Neural cell (in vitro differentiated cells): ENCODE measurements at regions not wholly inside any gene's neighbourhood (a gene's known extent, or its start where the extent isn't known, plus 50 kb on each side); places are given as distances from the start of the nearest gene placed in this dataset.

Source experiments
- CTCF ChIP-seq: fragments of 450-650 bp; IDR thresholded peaks from 2 replicates; pipeline ENCODE4 v1.5.1; 2014; ENCODE audit warnings: antibody characterized with exemption, mild to moderate bottlenecking, moderate library complexity; ENCODE audit not compliant: poor library complexity, severe bottlenecking
- EP300 ChIP-seq: fragments of 450-650 bp; conservative IDR thresholded peaks from 2 replicates; pipeline ENCODE4 v1.6.1; 2014; ENCODE audit warnings: antibody characterized with exemption, mild to moderate bottlenecking, moderate library complexity; ENCODE audit not compliant: poor library complexity, severe bottlenecking
- EZH2 ChIP-seq: fragments of 200-600, 300-800 bp; shearing (Covaris generic), sonication (generic); IDR thresholded peaks from 2 replicates; pipeline ENCODE4 v1.6.1; 2014; ENCODE audit warnings: antibody characterized with exemption, low read length, borderline replicate concordance, mild to moderate bottlenecking; ENCODE audit not compliant: insufficient read depth, poor library complexity, severe bottlenecking
- SMC3 ChIP-seq: fragments of 450-650 bp; conservative IDR thresholded peaks from 2 replicates; pipeline ENCODE4 v1.6.1; 2014; ENCODE audit warnings: antibody characterized with exemption, mild to moderate bottlenecking, moderate library complexity; ENCODE audit not compliant: poor library complexity
- TF ChIP-seq, protein P1 (sequence below): IDR thresholded peaks from 2 replicates; pipeline ENCODE4 v1.6.1; 2012; ENCODE audit warnings: borderline replicate concordance

GRCh38 chr3:152656972-152657355, 178.0 kb upstream of the P2RY1 start:
- TF ChIP-seq, protein P1, sequence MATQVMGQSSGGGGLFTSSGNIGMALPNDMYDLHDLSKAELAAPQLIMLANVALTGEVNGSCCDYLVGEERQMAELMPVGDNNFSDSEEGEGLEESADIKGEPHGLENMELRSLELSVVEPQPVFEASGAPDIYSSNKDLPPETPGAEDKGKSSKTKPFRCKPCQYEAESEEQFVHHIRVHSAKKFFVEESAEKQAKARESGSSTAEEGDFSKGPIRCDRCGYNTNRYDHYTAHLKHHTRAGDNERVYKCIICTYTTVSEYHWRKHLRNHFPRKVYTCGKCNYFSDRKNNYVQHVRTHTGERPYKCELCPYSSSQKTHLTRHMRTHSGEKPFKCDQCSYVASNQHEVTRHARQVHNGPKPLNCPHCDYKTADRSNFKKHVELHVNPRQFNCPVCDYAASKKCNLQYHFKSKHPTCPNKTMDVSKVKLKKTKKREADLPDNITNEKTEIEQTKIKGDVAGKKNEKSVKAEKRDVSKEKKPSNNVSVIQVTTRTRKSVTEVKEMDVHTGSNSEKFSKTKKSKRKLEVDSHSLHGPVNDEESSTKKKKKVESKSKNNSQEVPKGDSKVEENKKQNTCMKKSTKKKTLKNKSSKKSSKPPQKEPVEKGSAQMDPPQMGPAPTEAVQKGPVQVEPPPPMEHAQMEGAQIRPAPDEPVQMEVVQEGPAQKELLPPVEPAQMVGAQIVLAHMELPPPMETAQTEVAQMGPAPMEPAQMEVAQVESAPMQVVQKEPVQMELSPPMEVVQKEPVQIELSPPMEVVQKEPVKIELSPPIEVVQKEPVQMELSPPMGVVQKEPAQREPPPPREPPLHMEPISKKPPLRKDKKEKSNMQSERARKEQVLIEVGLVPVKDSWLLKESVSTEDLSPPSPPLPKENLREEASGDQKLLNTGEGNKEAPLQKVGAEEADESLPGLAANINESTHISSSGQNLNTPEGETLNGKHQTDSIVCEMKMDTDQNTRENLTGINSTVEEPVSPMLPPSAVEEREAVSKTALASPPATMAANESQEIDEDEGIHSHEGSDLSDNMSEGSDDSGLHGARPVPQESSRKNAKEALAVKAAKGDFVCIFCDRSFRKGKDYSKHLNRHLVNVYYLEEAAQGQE, result no peak
- TF ChIP-seq EZH2, result no peak
- no peak for TF ChIP-seq CTCF
- no peak for TF ChIP-seq SMC3
- no peak for TF ChIP-seq EP300
